Loucy (cell line): ENCODE measurements at regions not wholly inside any gene's neighbourhood (a gene's known extent, or its start where the extent isn't known, plus 50 kb on each side); places are given as distances from the start of the nearest gene placed in this dataset.

Experiments used
- CTCF ChIP-seq: fragments of 200-600 bp; sonication (generic); conservative IDR thresholded peaks from 2 replicates; pipeline ENCODE4 v1.5.1; 2014; ENCODE audit warnings: mild to moderate bottlenecking, antibody characterized with exemption, low read length
- EZH2phosphoT487 ChIP-seq: fragments of 200-600 bp; IDR thresholded peaks from 2 replicates; pipeline ENCODE4 v1.6.1; 2018; ENCODE audit warnings: antibody characterized with exemption, mild to moderate bottlenecking, moderate library complexity, borderline replicate concordance

- TF ChIP-seq EZH2phosphoT487: no peak
- TF ChIP-seq CTCF: no peak
These were observed 183.2 kb downstream of the SEM1 start for GRCh38 chr7:96526496-96526895.
